AG09319 (cell line): ENCODE measurements at regions not wholly inside any gene's neighbourhood (a gene's known extent, or its start where the extent isn't known, plus 50 kb on each side); places are given as distances from the start of the nearest gene placed in this dataset.
"Not testable (repeated sequence)": the region's sequence is repeated elsewhere in the genome, so short reads cannot be mapped to it uniquely, and the experiment has no call there.

Experiments used
- DNase-seq: peaks from one replicate; pipeline ENCODE4 v3.0.0-alpha.2; 2010; ENCODE audit warnings: low read depth; ENCODE audit errors: extremely low read depth

DNA sequence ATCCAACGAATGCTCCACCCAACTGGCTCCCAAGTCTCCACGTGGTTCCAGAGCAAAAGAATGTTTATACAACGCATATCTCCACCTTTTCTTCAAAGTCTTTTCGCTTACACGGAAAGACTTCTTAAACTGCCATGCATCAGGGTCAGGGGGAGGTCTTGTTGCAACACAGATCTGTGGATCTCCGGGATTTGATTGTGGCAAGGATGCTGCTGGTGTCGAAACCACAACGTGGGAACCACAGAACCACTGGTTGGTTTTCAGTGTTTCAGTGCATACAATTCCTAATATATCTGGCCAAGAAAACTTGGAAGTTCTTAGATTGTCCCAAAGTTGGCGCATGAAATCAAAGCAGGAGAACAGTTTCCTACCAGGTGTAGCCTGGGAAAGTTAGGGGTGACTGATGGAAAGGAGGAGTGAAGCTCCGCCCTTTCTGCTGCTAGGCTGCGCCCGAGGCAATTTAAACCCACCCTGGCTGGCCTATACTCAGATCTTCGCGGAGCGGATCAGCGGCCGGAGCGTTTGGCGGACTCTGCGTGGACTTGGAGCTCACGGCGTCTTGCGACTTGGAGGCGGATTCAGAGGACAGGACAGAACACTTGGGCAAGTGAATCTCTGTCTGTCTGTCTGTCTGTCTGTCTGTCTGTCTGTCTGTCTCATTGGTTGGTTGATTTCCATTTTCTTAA is 334.8 kb downstream of the CWH43 start:
- DNase-seq = not testable (repeated sequence)

GRCh38 chr4:49321511-49322300 is 335.6 kb downstream of the CWH43 start:
- DNase-seq = not testable (repeated sequence)

DNA sequence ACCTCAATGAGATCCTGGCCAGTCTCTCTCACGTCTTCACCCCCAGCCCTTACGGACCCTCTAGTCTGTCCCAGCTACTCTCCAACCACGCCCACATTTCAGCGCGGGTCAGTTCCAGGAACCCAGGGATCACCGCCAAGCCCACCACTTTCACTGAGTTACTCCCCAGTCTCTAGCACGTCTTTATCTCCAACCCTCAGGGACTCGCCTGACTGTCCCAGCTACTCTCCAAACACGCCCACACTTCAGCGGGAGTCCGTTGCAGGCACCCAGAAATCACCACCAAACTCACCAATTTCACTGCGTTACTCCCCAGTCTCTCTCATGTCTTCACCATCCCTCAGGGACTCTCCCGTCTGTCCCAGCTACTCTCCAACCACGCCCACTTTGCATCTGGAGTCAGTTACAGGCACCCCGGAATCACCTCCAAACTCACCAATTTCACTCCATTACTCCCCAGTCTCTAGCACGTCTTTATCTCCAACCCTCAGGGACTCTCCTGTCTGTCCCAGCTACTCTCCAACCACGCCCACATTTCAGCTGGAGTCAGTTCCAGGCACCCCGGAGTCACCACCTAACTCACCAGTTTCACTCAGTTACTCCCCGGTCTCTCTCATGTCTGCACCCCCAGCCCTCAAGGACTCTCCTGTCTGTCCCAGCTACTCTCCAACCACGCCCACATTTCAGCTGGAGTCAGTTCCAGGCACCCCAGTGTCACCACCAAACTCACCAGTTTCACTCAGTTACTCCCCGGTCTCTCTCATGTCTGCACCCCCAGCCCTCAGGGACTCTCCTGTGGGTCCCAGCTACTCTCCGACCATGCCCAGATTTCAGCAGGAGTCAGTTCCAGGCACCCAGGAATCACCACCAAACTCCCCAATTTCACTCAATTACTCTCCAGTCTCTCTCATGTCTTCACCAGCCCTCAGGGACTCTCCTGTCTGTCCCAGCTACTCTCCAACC is 336.8 kb downstream of the CWH43 start:
- DNase-seq = not testable (repeated sequence)

GRCh38 chr4:49323573-49323940 is 337.5 kb downstream of the CWH43 start:
- DNase-seq = not testable (repeated sequence)
